H9 (cell line): ENCODE measurements at regions not wholly inside any gene's neighbourhood (a gene's known extent, or its start where the extent isn't known, plus 50 kb on each side); places are given as distances from the start of the nearest gene placed in this dataset.

Experiments used
- DNase-seq: peaks from one replicate; pipeline ENCODE4 v3.0.0-alpha.2; 2017
- H2AFZ ChIP-seq: one replicate; pipeline ENCODE4 v1.6.1; 2013; ENCODE audit warnings: mild to moderate bottlenecking, low read length, control low read depth, moderate library complexity
- H2AK5ac ChIP-seq: 2 replicates; pipeline ENCODE4 v1.6.1; 2013; ENCODE audit warnings: low read length, control low read depth, mixed read lengths; ENCODE audit not compliant: insufficient read length
- H2BK120ac ChIP-seq: one replicate; pipeline ENCODE4 v1.6.1; 2013; ENCODE audit warnings: low read depth, mild to moderate bottlenecking, low read length, control low read depth, inconsistent platforms; ENCODE audit not compliant: poor library complexity, severe bottlenecking
- H2BK12ac ChIP-seq: 2 replicates; pipeline ENCODE4 v1.6.1; 2013; ENCODE audit warnings: low read length, control low read depth, mixed read lengths, low read depth; ENCODE audit not compliant: insufficient read length
- H2BK15ac ChIP-seq: 2 replicates; pipeline ENCODE4 v1.6.1; 2013; ENCODE audit warnings: low read depth, low read length, control low read depth
- H2BK20ac ChIP-seq: one replicate; pipeline ENCODE4 v1.6.1; 2013; ENCODE audit warnings: low read depth, mild to moderate bottlenecking, low read length, control low read depth, inconsistent platforms; ENCODE audit not compliant: poor library complexity, severe bottlenecking
- H2BK5ac ChIP-seq: 2 replicates; pipeline ENCODE4 v1.6.1; 2013; ENCODE audit warnings: low read length, control low read depth, mixed read lengths; ENCODE audit not compliant: insufficient read length
- H3K14ac ChIP-seq: 2 replicates; pipeline ENCODE4 v1.6.1; 2013; ENCODE audit warnings: low read length, control low read depth; ENCODE audit not compliant: insufficient read depth
- H3K18ac ChIP-seq: 2 replicates; pipeline ENCODE4 v1.6.1; 2013; ENCODE audit warnings: low read depth, mild to moderate bottlenecking, mixed read lengths, low read length, control low read depth; ENCODE audit not compliant: insufficient read length
- H3K23ac ChIP-seq: 2 replicates; pipeline ENCODE4 v1.6.1; 2013; ENCODE audit warnings: low read length, control low read depth, mixed read lengths, low read depth; ENCODE audit not compliant: insufficient read length
- H3K23me2 ChIP-seq: 2 replicates; pipeline ENCODE4 v1.6.1; 2013; ENCODE audit warnings: low read depth, mild to moderate bottlenecking, mixed read lengths, low read length, control low read depth; ENCODE audit not compliant: insufficient read length, poor library complexity, severe bottlenecking
- H3K27ac ChIP-seq: 2 replicates; pipeline ENCODE4 v1.5.1; 2013; ENCODE audit warnings: low read length, control low read depth, mixed read lengths, low read depth; ENCODE audit not compliant: insufficient read length
- H3K27me3 ChIP-seq: 2 replicates; pipeline ENCODE4 v1.6.1; 2013; ENCODE audit warnings: low read length, control low read depth, inconsistent platforms; ENCODE audit not compliant: insufficient read depth
- H3K4ac ChIP-seq: 2 replicates; pipeline ENCODE4 v1.6.1; 2013; ENCODE audit warnings: low read depth, mild to moderate bottlenecking, control low read depth, inconsistent platforms, low read length, moderate library complexity
- H3K4me1 ChIP-seq: 2 replicates; pipeline ENCODE4 v1.6.1; 2013; ENCODE audit warnings: low read length, control low read depth, inconsistent platforms; ENCODE audit not compliant: insufficient read depth
- H3K4me2 ChIP-seq: 2 replicates; pipeline ENCODE4 v1.6.1; 2013; ENCODE audit warnings: low read length, control low read depth, mixed read lengths; ENCODE audit not compliant: insufficient read length, insufficient read depth
- H3K56ac ChIP-seq: 2 replicates; pipeline ENCODE4 v1.6.1; 2013; ENCODE audit warnings: low read depth, mild to moderate bottlenecking, mixed read lengths, low read length, control low read depth; ENCODE audit not compliant: insufficient read length
- H3K79me1 ChIP-seq: 2 replicates; pipeline ENCODE4 v1.6.1; 2013; ENCODE audit warnings: low read depth, mild to moderate bottlenecking, moderate library complexity, low read length, control low read depth, inconsistent platforms; ENCODE audit not compliant: insufficient read depth, poor library complexity, severe bottlenecking
- H3K79me2 ChIP-seq: 2 replicates; pipeline ENCODE4 v1.6.1; 2013; ENCODE audit warnings: low read length, control low read depth, inconsistent platforms; ENCODE audit not compliant: insufficient read depth
- H3K9ac ChIP-seq: 2 replicates; pipeline ENCODE4 v1.6.1; 2013; ENCODE audit warnings: low read length, control low read depth, mixed read lengths; ENCODE audit not compliant: insufficient read length; ENCODE audit errors: extremely low read depth
- H3K9me3 ChIP-seq: one replicate; pipeline ENCODE4 v1.6.1; 2013; ENCODE audit warnings: low read depth, low read length, inconsistent platforms; ENCODE audit not compliant: control insufficient read depth
- H3T11ph ChIP-seq: one replicate; pipeline ENCODE4 v1.6.1; 2013; ENCODE audit warnings: mild to moderate bottlenecking, low read length, control low read depth, inconsistent platforms
- H4K20me1 ChIP-seq: one replicate; pipeline ENCODE4 v1.6.1; 2013; ENCODE audit not compliant: control insufficient read depth, insufficient read length, insufficient read depth
- H4K5ac ChIP-seq: 2 replicates; pipeline ENCODE4 v1.6.1; 2013; ENCODE audit warnings: low read depth, mild to moderate bottlenecking, mixed read lengths, low read length, control low read depth; ENCODE audit not compliant: insufficient read length
- H4K8ac ChIP-seq: replicated peaks from 2 replicates; pipeline ENCODE4 v1.6.1; 2013; ENCODE audit warnings: low read length, control low read depth, mixed read lengths, low read depth; ENCODE audit not compliant: insufficient read length
- H4K91ac ChIP-seq: 2 replicates; pipeline ENCODE4 v1.6.1; 2013; ENCODE audit warnings: low read depth, mild to moderate bottlenecking, moderate library complexity, mixed read lengths, low read length, control low read depth; ENCODE audit not compliant: insufficient read length
- H3K27ac Mint-ChIP-seq, 3 experiments: 2 replicates in 2 of 3; 3 replicates in 1 of 3; pipeline ENCODE4 v1.8.0; 2020 to 2021; ENCODE audit warnings: mixed read lengths in 3 of 3, mild to moderate bottlenecking in 1 of 3, moderate library complexity in 1 of 3
- H3K27me3 Mint-ChIP-seq: 2 replicates; pipeline ENCODE4 v1.8.0; 2021; ENCODE audit warnings: low read depth, mild to moderate bottlenecking, moderate library complexity, mixed read lengths
- H3K36me3 Mint-ChIP-seq, 3 experiments: 2 replicates in 2 of 3; 3 replicates in 1 of 3; pipeline ENCODE4 v1.8.0; 2020 to 2021; ENCODE audit warnings: low read depth in 3 of 3, mixed read lengths in 3 of 3; ENCODE audit not compliant: insufficient read depth in 1 of 3
- H3K4me1 Mint-ChIP-seq, 2 experiments: 2 replicates each; pipeline ENCODE4 v1.8.0; 2020; ENCODE audit warnings: mixed read lengths in 2 of 2
- H3K4me3 Mint-ChIP-seq, 2 experiments: 2 replicates in 1 of 2; 3 replicates in 1 of 2; pipeline ENCODE4 v1.8.0; 2020 to 2021; ENCODE audit warnings: mild to moderate bottlenecking in 2 of 2, mixed read lengths in 2 of 2, moderate library complexity in 1 of 2
- H3K9me3 Mint-ChIP-seq, 2 experiments: 2 replicates in 1 of 2; 3 replicates in 1 of 2; pipeline ENCODE4 v1.8.0; 2020; ENCODE audit warnings: mild to moderate bottlenecking in 2 of 2, mixed read lengths in 2 of 2, moderate library complexity in 1 of 2
- WGBS: extraction: QIAGEN DNeasy Blood & Tissue Kit; methylation state at CpG from one replicate; pipeline ENCODE4 v1.1.7; 2013; ENCODE audit warnings: missing lambda C conversion rate, low lambda C conversion rate, mixed read lengths; ENCODE audit not compliant: insufficient read length; ENCODE audit errors: extremely low coverage; 5-methylcytosine and 5-hydroxymethylcytosine counted together
- TF ChIP-seq, protein P1 (sequence below): fragments of 200-600 bp; sonication (generic); conservative IDR thresholded peaks from 3 replicates; pipeline ENCODE4 v1.8.0; 2021; ENCODE audit warnings: antibody characterized with exemption, mild to moderate bottlenecking

DNA sequence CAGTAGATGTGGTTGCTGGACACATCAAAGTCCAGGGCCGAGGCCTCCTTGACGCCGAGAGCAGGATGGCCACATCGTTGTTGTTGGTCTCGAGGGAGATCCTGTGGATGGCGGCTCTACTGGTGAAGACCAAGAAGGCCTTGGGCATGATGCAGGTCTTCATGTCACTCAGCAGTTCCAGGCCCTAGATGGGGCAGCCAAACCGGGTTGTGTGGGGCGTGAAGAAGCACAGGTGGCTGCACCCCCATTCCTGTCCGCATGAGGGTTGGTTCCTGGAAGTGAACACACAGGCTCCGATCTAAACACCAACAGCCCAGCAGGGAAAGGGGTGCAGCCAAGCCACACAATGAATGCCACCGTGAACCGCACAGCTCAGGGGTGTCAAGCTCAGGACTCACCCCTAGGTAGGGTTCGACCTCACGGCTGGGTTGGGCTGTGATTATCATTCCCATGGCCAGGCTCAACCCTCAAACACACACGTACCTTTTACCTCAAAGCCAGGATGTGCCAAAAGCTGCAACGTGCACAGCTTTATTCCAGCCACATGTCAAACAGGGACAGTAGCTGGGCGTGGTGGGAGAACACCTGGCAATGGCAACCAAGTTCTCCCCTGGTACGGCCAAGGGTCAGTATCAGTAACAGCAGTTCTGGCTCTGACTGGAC is 132.3 kb downstream of the CRYBB2 start:
- Histone ChIP-seq H3K79me2 (no peaks in the 10 kb centered on the region), H3K9me3 (peaks cover 8% of the 10 kb centered on the region), H3K14ac (no peak overlapping the region), H4K5ac (no peak overlapping the region), H2BK15ac (no peak overlapping the region), H2BK5ac (no peak overlapping the region), H3K4ac (no peak overlapping the region), H3K56ac (no peak overlapping the region), H3K27ac (no peak overlapping the region), H4K8ac (no peak overlapping the region), H2AK5ac (no peak overlapping the region), H3K23me2 (no peaks in the 10 kb centered on the region), H3K9ac (no peak overlapping the region), H3K18ac (no peak overlapping the region), H3T11ph (no peak overlapping the region), H2BK20ac (no peak overlapping the region), H3K4me2 (no peak overlapping the region), H3K23ac (no peak overlapping the region), H2BK120ac (no peak overlapping the region), H2AFZ (no peak overlapping the region), H4K91ac (no peak overlapping the region), H2BK12ac (no peak overlapping the region), H3K4me1 (no peaks in the 10 kb centered on the region), H3K27me3 (no peaks in the 10 kb centered on the region), H3K79me1 (no peaks in the 10 kb centered on the region), H4K20me1 (peaks cover 2% of the 10 kb centered on the region)
- H3K4me3 Mint-ChIP-seq = no peak overlapping the region
- WGBS = no CpG with 5 or more reads among the region's 18 CpGs
- TF ChIP-seq, protein P1, sequence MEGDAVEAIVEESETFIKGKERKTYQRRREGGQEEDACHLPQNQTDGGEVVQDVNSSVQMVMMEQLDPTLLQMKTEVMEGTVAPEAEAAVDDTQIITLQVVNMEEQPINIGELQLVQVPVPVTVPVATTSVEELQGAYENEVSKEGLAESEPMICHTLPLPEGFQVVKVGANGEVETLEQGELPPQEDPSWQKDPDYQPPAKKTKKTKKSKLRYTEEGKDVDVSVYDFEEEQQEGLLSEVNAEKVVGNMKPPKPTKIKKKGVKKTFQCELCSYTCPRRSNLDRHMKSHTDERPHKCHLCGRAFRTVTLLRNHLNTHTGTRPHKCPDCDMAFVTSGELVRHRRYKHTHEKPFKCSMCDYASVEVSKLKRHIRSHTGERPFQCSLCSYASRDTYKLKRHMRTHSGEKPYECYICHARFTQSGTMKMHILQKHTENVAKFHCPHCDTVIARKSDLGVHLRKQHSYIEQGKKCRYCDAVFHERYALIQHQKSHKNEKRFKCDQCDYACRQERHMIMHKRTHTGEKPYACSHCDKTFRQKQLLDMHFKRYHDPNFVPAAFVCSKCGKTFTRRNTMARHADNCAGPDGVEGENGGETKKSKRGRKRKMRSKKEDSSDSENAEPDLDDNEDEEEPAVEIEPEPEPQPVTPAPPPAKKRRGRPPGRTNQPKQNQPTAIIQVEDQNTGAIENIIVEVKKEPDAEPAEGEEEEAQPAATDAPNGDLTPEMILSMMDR = no peak
- H3K9me3 Mint-ChIP-seq = peaks cover 7 to 8% of the 10 kb centered on the region in 2 experiments; a peak in 4 of 5 replicates
- H3K27me3 Mint-ChIP-seq = no peaks in the 10 kb centered on the region
- H3K36me3 Mint-ChIP-seq = peaks cover 27 to 61% (median 56%) of the 10 kb centered on the region in 3 experiments
- no peak overlapping the region for H3K27ac Mint-ChIP-seq
- DNase-seq = no peak
- H3K4me1 Mint-ChIP-seq = no peaks in the 10 kb centered on the region
